SH-SY5Y (cell line): ENCODE measurements at regions not wholly inside any gene's neighbourhood (a gene's known extent, or its start where the extent isn't known, plus 50 kb on each side); places are given as distances from the start of the nearest gene placed in this dataset.

Experiments used
- GATA2 ChIP-seq: IDR thresholded peaks from 2 replicates; pipeline ENCODE4 v1.6.1; 2011; ENCODE audit warnings: mild to moderate bottlenecking, low read depth, low read length
- GATA3 ChIP-seq: IDR thresholded peaks from 2 replicates; pipeline ENCODE4 v1.6.1; 2011; ENCODE audit warnings: low read depth, mild to moderate bottlenecking, low read length, moderate library complexity

DNA sequence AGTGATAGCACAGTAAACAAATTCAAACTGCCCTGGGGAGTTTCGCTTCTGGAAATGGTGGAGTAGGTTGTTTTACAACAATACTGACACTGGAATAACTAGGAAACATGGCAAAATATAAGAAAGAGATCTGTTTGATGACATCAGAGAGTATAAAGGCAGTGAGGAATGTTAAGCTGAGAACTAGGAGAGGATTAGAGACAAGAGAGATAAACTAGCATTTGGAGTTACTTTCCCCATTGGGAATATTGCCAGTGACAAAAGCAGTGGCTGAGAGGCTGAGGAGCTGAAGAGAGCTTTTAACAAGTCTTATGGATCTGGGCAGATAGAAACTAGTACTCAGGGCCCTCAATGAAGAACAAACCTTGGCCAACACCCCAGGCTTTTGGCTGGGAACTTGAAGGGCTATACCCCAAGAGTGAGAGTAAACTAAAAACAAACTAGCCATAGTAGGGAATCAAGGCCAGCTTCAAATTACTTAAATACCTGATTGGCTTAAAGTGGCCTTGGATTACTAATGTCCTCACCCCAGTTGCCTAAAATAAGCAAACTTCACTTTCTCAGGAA lies 280.4 kb downstream of the KLF13 start:
- TF ChIP-seq GATA2, result no peak
- no peak for TF ChIP-seq GATA3
